HuH-7 (cell line): ENCODE measurements at regions not wholly inside any gene's neighbourhood (a gene's known extent, or its start where the extent isn't known, plus 50 kb on each side); places are given as distances from the start of the nearest gene placed in this dataset.

Experiments used
- DNase-seq: peaks from one replicate; pipeline ENCODE4 v3.0.0; 2011; ENCODE audit warnings: low spot score

DNA sequence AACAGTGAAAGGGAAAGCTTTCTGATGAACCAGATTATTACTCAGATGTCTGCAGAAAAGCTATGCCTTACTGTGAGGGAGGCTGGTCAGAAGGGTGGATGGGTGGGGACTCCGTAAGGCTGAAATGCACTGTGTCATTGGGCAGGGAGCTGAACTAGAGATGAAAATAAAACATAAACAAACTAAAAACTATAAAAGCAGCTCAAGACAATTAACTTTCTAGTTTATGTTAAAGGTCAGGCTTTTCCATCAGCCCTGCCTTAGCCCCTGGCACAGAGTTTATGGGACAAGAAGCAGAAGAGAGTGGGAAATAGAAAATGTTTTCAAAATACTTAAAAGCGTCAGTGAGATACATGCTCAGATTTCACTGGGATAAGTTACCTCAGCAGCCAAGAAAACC, 310.0 kb upstream of the UBE2E2 start:
- no peak for DNase-seq

DNA sequence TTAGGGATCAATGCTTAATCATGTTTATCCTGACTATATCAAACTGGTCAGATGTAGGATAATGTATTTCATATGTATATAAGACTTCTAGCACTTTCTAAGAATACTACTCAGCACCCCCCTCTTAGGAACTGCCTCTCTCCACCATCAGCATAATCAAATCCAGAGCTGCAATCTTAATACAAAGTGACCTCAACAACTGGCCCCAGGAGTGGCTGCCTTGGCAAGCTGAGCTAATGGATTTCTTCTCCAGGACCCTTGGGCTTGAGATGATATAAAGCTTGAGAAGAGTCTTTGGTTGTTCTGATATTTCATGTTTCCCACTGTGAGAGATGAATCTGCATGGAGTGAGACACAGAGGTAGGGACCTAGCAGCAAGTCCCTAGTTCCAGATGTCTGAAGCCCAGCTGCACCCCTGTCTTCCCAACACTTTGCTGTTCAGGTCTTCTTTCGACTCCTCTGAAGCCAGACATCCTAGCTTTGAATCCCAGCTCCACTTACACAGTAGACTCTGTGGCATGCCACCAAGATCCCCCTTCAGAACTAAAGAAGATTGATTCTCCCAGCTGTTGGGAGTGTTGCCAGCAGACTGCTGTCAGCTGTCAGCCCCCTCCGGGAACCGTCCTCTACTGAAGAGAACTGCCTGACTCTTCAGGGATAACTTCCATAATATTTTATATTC, 309.3 kb upstream of the UBE2E2 start:
- no peak for DNase-seq

GRCh38 chr3:22894865-22895264, 308.3 kb upstream of the UBE2E2 start:
- no peak for DNase-seq

- no peak for DNase-seq
These were observed 307.5 kb upstream of the UBE2E2 start for GRCh38 chr3:22895671-22896070.

- DNase-seq, result no peak
These were observed 304.6 kb upstream of the UBE2E2 start for GRCh38 chr3:22898558-22898957.

GRCh38 chr3:22899441-22899840, 303.7 kb upstream of the UBE2E2 start:
- no peak for DNase-seq

GRCh38 chr3:22900296-22900695, 302.8 kb upstream of the UBE2E2 start:
- DNase-seq, result no peak

- DNase-seq, result no peak
These were observed 301.4 kb upstream of the UBE2E2 start for GRCh38 chr3:22901684-22902083.

DNA sequence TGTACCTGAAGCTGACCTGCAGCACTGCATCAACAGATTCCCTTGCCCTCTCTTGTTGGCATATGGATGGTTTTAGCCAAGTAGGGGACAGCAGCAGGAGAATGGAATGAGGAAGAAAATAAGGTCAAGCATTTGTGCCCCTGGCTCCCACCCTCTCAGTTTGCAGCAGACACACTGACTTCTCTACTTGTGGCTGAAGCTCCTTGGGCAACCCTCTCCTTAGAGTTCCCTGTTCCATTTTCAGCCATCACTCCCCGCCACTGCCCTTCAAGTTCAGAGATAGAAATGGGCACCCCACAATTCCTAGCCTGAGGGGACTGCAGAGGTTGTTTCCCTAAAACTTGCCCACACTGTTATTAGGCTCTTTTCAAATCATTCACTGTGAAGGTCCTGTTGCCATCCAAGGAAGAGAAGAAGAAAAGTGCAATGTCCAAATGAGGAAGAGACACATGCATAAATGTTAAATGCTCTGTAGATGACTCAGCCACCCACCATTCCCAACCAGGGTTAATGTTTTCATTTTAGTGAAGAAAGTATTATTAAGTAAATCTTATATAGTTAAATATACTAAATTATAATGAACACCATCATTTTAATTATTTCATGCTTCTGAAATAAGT, 295.9 kb upstream of the UBE2E2 start:
- no peak for DNase-seq

DNA sequence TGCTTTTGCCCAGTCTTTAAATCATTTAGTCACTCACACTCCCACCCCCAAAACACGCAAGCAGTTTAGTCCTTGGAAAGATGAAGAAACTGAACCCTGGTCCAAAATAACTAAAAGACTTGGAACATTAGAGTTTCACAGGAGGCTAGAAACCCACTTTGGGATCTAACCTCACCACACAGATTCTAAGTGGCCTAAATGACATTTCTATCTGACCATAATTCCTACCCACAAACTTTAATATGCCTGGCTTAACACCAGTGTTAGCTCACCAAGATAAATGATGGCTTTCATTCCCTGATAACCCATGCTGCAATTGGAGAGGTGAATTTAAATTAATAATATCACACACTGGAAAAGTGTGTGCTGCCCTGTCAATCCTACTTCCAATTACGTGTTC, 295.3 kb upstream of the UBE2E2 start:
- no peak for DNase-seq

DNA sequence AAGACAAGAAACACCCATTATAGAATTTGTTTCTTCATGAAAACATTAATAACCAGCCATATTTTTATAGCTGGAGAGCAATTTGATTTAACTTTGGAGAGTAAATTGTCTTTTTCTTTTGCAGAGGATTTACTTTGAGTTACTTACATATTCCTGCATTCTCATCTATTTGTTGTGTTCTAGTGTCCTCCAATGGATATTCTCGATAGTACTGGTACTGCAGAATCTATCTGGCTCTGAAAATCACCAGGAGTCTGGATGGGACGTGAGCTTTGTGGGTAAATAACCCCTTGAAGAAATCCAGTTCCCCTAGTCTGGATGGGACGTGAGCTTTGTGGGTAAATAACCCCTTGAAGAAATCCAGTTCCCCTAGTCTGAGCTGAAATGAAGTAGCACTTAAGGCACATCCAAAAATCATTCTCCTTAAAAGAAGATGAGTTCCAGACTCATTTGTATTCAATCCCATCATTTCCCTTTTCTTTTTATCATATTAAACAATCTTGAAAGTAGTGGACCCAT, 294.1 kb upstream of the UBE2E2 start:
- DNase-seq, result no peak

- DNase-seq, result no peak
These were observed 286.2 kb upstream of the UBE2E2 start for GRCh38 chr3:22916933-22917332.

- no peak for DNase-seq
These were observed 283.1 kb upstream of the UBE2E2 start for GRCh38 chr3:22920006-22920405.

DNA sequence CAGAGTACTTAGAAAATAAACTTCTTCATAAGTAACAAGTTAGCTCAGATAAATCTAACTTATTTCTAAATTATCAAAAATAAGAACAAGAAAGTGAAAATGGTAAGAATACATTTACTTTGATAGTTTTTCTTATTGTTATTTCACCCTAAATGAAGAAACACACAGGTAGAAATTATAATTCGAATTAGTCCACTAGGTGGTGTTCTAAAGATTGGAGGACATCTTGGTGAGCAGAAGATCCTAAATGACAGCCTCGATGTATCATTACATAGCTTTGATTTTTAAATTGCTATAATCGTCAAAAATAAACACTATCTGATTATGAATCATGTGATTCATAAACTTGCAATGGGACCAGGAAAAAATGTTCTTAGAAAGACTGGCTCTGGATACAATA, 280.8 kb upstream of the UBE2E2 start:
- DNase-seq, result no peak

DNA sequence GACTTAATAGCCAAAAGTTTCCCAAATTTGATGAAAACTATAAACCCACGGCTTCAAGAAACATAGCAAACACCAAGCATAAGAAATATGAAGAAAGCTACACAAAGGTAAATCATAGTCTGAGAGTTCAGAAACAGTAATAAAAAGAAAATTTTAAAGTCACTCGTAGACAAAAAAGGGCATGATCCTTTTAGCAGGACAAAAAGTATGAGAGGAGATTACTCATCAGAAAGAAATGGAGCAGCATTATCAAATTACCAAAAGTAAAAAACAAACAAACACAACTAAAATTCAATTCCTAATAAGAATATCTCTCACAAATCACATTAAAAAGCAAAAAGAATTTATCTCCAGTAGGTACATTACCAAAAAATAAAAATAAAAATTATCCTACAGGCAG, 279.4 kb upstream of the UBE2E2 start:
- no peak for DNase-seq

DNA sequence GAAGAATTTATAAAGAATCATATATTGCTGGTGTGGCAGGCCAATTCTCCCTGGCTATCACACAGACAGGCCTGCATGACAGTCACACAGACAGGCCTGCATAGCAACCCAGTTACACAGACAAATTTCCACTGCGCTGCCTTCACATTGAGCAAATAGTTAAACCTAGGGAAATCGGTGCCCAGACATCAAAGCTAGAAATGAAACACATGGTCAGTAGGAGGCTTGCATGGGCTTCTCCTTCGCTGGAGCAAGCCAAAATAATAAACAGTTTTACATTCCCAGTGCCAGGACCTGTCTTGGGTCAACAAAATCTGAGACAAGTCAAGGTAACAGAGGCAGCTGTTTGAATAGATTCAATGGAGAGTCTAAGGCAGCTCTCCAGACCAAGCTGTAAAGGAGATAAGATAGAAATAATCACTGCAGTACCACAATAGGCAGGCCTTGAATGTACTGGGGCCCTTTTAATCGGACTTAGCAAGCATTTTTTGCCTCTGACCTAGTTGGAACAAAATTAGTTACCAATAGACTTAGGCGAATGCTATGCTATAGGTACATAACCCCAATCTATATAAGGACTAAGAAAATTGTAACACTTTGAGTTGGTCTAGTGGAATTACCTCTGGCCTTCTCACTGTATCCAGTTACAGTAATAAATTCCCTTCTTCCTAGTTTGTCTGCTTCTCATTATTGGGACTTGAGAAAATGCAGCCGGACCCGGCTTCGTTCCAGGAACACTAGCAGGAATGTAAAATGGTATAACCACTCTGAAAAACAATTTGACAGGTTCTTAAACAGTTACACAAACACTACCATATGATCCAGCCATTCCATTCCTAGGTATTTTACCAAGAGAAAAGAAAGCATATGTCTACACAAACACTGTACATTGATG, 274.7 kb upstream of the UBE2E2 start:
- no peak for DNase-seq

DNA sequence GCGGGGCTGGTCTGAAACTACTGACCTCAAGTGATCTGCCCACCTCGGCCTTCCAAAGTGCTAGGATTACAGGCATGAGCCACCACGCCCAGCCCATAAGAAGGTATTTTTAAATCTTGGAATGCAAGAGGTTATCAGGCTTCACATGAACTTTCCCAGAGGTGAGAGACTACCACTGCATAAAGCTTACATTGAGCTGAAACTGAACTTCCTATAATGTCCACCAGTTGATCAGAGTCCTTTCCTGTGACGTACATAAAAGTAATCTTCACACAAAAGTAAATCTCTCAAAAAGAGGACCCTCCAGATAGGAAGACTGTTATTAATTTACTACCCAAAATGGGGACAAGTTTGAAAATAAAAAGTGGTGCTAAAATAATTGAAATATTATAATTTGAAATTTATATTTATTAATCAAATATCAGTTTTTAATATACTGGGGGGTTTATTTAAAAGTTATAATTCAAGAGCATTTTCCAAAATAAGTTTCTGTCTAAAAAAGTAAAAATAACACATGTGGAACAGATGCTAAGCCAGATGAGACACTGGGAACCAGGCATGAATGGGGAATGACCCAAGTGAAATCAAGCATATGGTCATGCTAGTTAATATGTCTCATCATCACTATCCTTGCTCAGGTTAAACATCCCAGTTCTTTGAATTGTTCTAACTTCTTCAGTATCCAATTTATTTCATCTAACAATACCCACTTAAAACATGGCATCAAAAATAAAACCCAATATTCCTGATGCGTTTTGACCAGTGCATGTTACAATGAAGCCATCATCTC, 269.9 kb upstream of the UBE2E2 start:
- DNase-seq, result no peak

GRCh38 chr3:22933841-22934116, 269.3 kb upstream of the UBE2E2 start:
- no peak for DNase-seq

DNA sequence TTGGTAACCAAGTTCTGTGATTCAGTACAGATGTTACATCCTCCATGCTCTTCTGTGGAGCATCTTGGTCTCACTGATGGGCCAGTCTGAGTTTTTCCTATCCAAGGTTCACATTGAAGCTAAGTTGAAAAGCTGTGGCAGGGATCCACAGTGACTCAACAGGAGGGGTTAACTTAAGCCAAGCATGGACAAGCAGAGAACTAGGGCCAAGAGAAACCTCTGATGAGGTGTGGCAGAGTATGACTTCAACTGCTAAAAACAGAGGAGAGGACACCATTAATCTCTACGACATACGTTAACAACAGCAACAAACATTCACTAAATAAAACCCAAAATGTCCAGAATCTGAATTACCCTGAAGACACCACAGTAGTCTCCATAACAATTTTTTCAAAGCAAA, 268.1 kb upstream of the UBE2E2 start:
- DNase-seq, result no peak

DNA sequence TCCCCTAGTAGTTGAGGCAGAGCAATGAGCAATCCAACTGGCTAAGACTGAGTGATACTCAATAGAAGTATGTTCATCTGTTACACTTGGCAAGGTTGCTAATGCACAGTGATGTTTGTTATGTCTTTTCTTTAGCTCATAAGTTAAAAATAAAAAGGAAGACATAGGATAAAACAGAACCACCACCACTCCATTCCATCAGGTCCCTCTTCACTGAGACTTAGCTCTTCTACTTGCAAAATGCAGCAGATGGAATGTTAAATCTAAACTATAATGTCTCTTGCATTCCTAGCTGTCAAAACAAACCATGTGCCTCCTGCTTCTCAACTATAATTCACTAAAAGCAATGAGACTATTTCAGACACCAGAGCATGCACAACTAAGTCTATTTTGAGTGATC, 265.6 kb upstream of the UBE2E2 start:
- no peak for DNase-seq

GRCh38 chr3:22938739-22939138, 264.4 kb upstream of the UBE2E2 start:
- DNase-seq, result no peak

DNA sequence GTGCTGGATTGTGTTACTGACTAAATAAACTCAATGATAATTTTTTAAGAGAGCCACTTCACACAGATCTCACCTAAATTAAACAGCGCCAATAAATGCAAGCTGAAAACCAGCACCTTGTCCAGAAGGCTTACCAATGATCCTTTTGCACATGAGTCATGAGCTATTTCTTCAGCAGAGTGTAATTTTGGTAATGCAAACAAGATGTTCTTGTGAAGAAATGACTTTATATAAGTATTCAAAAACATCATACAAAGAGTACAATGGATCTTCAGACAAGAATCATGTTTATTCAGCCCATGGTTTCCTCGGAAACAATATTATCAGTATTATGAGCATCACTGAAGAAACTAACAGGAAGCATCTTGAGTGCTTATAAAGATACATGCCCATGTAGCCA, 263.8 kb upstream of the UBE2E2 start:
- no peak for DNase-seq
